Keratinocyte (primary cell): ENCODE measurements at regions not wholly inside any gene's neighbourhood (a gene's known extent, or its start where the extent isn't known, plus 50 kb on each side); places are given as distances from the start of the nearest gene placed in this dataset.

Experiments used
- DNase-seq: peaks from one replicate; pipeline ENCODE4 v3.0.0-alpha.2; 2011; ENCODE audit warnings: low read depth, missing footprints, low spot score
- FAIRE-seq: peaks from 2 replicates; lab custom pipeline; 2011; peaks lifted over from hg19 to GRCh38; lab: Jason Lieb, UNC
- H2AFZ ChIP-seq: 2 replicates; pipeline ENCODE4 v1.6.0; 2012; ENCODE audit warnings: low read length, control low read depth, inconsistent platforms; ENCODE audit not compliant: control insufficient read depth
- H3K27ac ChIP-seq: 2 replicates; pipeline ENCODE4 v1.5.1; 2011; ENCODE audit warnings: low read length; ENCODE audit not compliant: control insufficient read depth, insufficient read depth
- H3K27me3 ChIP-seq: 3 replicates; pipeline ENCODE4 v1.6.0; 2011; ENCODE audit warnings: low read length; ENCODE audit not compliant: control insufficient read depth, insufficient read depth; ENCODE audit errors: extremely low read depth
- H3K36me3 ChIP-seq, 2 experiments: 2 replicates in 1 of 2; 3 replicates in 1 of 2; pipeline ENCODE4 v1.5.1; 2011; ENCODE audit warnings: low read length in 2 of 2, mild to moderate bottlenecking in 1 of 2; ENCODE audit not compliant: control insufficient read depth in 2 of 2, insufficient read depth in 2 of 2; ENCODE audit errors: extremely low read depth in 1 of 2
- H3K4me1 ChIP-seq: 3 replicates; pipeline ENCODE4 v1.5.1; 2011; ENCODE audit warnings: low read length; ENCODE audit not compliant: control insufficient read depth, insufficient read depth; ENCODE audit errors: extremely low read depth
- H3K4me2 ChIP-seq: 3 replicates; pipeline ENCODE4 v1.6.0; 2011; ENCODE audit warnings: low read depth, low read length; ENCODE audit not compliant: control insufficient read depth, insufficient read depth; ENCODE audit errors: extremely low read depth
- H3K4me3 ChIP-seq, 3 experiments: fragments of 200-600 bp in 1 of 3; sonication (generic) in 1 of 3; 2 replicates in 2 of 3; 3 replicates in 1 of 3; pipeline ENCODE4 v1.5.1; 2011 to 2016; ENCODE audit warnings: low read length in 3 of 3, mild to moderate bottlenecking in 3 of 3, control low read depth in 2 of 3, inconsistent platforms in 1 of 3, low read depth in 1 of 3, mixed read lengths in 1 of 3, mixed run types in 1 of 3, moderate library complexity in 1 of 3; ENCODE audit not compliant: control insufficient read depth in 2 of 3, insufficient read depth in 2 of 3; ENCODE audit errors: extremely low read depth in 1 of 3
- H3K79me2 ChIP-seq: 2 replicates; pipeline ENCODE4 v1.6.0; 2012; ENCODE audit warnings: low read length; ENCODE audit not compliant: control insufficient read depth, insufficient read depth
- H3K9ac ChIP-seq: 3 replicates; pipeline ENCODE4 v1.6.0; 2011; ENCODE audit warnings: low read length; ENCODE audit not compliant: control insufficient read depth, insufficient read depth; ENCODE audit errors: extremely low read depth
- H3K9me1 ChIP-seq: 3 replicates; pipeline ENCODE4 v1.6.0; 2011; ENCODE audit warnings: low read length; ENCODE audit not compliant: control insufficient read depth, insufficient read depth; ENCODE audit errors: extremely low read depth
- H3K9me3 ChIP-seq: 2 replicates; pipeline ENCODE4 v1.5.1; 2012; ENCODE audit warnings: low read depth, low read length; ENCODE audit not compliant: control insufficient read depth
- H4K20me1 ChIP-seq: 3 replicates; pipeline ENCODE4 v1.6.0; 2011; ENCODE audit warnings: low read length; ENCODE audit not compliant: control insufficient read depth, insufficient read depth; ENCODE audit errors: extremely low read depth
- EZH2 ChIP-seq: IDR thresholded peaks from one replicate; pipeline ENCODE4 v1.6.1; 2012; ENCODE audit warnings: inconsistent platforms, mild to moderate bottlenecking, low read length, moderate library complexity
- dilution Hi-C: fragments of 300-500 bp; cut with MboI; formaldehyde crosslinking; loops from one replicate; pipeline ENCODE4 v1.7.0; 2020; ENCODE audit warnings: low sequenced_read_pairs; ENCODE audit not compliant: extremely low pct_ligation_motif_present
- TF ChIP-seq, protein P1 (sequence below), 3 experiments: IDR thresholded peaks in 1 of 3; conservative IDR thresholded peaks in 1 of 3; optimal IDR thresholded peaks in 1 of 3; 2 replicates in 2 of 3; 3 replicates in 1 of 3; pipeline versions ENCODE3 to v1.5.1; 2011; ENCODE audit warnings: low read length in 3 of 3, mild to moderate bottlenecking in 3 of 3, moderate library complexity in 2 of 3, control low read depth in 1 of 3, inconsistent platforms in 1 of 3; ENCODE audit not compliant: insufficient read depth in 2 of 3; ENCODE audit errors: extremely low read depth in 1 of 3

DNA sequence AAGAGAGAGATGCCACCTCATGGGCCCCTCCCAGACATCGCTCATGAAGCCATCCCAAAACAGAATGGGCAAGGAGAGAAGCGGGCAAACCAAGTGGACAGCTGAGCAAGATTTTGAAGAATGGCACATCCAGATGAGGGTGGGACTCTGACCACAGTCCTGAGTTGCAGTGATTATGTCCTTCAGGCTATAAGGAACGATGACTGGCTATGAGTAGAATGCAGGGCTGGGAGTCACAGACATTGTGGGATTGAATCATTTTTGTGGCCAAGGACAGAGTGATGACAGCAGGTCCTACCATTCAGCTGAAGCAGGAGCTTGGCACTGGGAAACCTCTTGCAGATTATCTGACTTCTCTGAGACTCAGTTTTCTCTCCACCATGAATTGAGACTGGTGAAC is 245.7 kb upstream of the SLC30A5 start:
- no peak overlapping the region for H3K27ac ChIP-seq
- H3K9me3 ChIP-seq: no peaks in the 10 kb centered on the region
- no peaks in the 10 kb centered on the region for H3K9me1 ChIP-seq
- H3K36me3 ChIP-seq: no peaks in the 10 kb centered on the region
- H4K20me1 ChIP-seq: no peaks in the 10 kb centered on the region
- H3K27me3 ChIP-seq: no peaks in the 10 kb centered on the region
- H3K79me2 ChIP-seq: no peaks in the 10 kb centered on the region
- no peak overlapping the region for H2AFZ ChIP-seq
- H3K4me1 ChIP-seq: no peaks in the 10 kb centered on the region
- FAIRE-seq (no peak), DNase-seq (peak; percentile 2)
- no peak overlapping the region for H3K4me2 ChIP-seq
- no peak overlapping the region for H3K4me3 ChIP-seq
- no peak overlapping the region for H3K9ac ChIP-seq
- dilution Hi-C loops: no loop called here
- no peak for TF ChIP-seq EZH2
- TF ChIP-seq, protein P1, sequence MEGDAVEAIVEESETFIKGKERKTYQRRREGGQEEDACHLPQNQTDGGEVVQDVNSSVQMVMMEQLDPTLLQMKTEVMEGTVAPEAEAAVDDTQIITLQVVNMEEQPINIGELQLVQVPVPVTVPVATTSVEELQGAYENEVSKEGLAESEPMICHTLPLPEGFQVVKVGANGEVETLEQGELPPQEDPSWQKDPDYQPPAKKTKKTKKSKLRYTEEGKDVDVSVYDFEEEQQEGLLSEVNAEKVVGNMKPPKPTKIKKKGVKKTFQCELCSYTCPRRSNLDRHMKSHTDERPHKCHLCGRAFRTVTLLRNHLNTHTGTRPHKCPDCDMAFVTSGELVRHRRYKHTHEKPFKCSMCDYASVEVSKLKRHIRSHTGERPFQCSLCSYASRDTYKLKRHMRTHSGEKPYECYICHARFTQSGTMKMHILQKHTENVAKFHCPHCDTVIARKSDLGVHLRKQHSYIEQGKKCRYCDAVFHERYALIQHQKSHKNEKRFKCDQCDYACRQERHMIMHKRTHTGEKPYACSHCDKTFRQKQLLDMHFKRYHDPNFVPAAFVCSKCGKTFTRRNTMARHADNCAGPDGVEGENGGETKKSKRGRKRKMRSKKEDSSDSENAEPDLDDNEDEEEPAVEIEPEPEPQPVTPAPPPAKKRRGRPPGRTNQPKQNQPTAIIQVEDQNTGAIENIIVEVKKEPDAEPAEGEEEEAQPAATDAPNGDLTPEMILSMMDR (optimal IDR thresholded peaks at IDR 0.05 in 1 of 3, IDR thresholded peaks at IDR 0.05 in 1 of 3, conservative IDR thresholded peaks at IDR 0.05 in 1 of 3; ENCODE audit: extremely low read depth in 1 of 3, insufficient read depth in 2 of 3, low read length in 3 of 3): no peak

DNA sequence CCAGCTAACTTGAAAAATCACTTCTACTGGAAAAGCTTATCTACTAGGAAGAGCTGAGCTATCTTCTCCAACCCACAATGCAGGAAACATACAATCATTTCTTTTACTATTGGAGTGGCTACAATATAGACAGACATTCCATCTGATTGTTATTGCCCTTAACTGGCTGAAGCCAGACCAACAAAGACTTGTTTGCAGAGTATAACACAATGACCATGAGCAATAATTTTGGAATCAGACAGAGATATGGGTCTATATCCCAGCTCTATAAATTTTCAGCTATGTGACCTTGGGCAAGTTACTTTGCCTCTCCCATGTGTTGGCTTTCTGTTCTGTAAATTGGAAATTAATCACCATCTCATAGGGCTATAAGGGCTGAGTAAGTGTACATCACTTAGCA is 244.7 kb upstream of the SLC30A5 start:
- Histone ChIP-seq H3K27me3 (no peaks in the 10 kb centered on the region), H3K27ac (no peak overlapping the region), H3K4me3 (no peak overlapping the region), H4K20me1 (no peaks in the 10 kb centered on the region), H3K9me3 (no peaks in the 10 kb centered on the region), H3K36me3 (no peaks in the 10 kb centered on the region), H2AFZ (no peak overlapping the region), H3K4me1 (no peaks in the 10 kb centered on the region), H3K79me2 (no peaks in the 10 kb centered on the region), H3K4me2 (no peak overlapping the region), H3K9ac (no peak overlapping the region), H3K9me1 (no peaks in the 10 kb centered on the region)
- DNase-seq (no peak), FAIRE-seq (no peak)
- dilution Hi-C loops: no loop called here
- TF ChIP-seq, protein P1 (optimal IDR thresholded peaks at IDR 0.05 in 1 of 3, IDR thresholded peaks at IDR 0.05 in 1 of 3, conservative IDR thresholded peaks at IDR 0.05 in 1 of 3; ENCODE audit: extremely low read depth in 1 of 3, insufficient read depth in 2 of 3, low read length in 3 of 3): no peak
- no peak for TF ChIP-seq EZH2
